Iris pigment epithelial cell (primary cell): ENCODE measurements at regions not wholly inside any gene's neighbourhood (a gene's known extent, or its start where the extent isn't known, plus 50 kb on each side); places are given as distances from the start of the nearest gene placed in this dataset.
"Not testable (repeated sequence)": the region's sequence is repeated elsewhere in the genome, so short reads cannot be mapped to it uniquely, and the experiment has no call there.

ENCODE experiments used
- DNase-seq: peaks from one replicate; pipeline ENCODE4 v3.0.0-alpha.2; 2011; ENCODE audit warnings: low read depth

GRCh38 chr13:37295573-37295972, 190.1 kb upstream of the CSNK1A1L start:
- DNase-seq: no peak

- DNase-seq: peak; percentile 36
Observed at GRCh38 chr13:37295071-37295470, 189.6 kb upstream of the CSNK1A1L start.

- no peak for DNase-seq
Observed at GRCh38 chr13:37294472-37294871, 189.0 kb upstream of the CSNK1A1L start.

- DNase-seq: no peak
Observed at GRCh38 chr13:37293295-37293694, 187.8 kb upstream of the CSNK1A1L start.

GRCh38 chr13:37290716-37291505, 185.4 kb upstream of the CSNK1A1L start:
- no peak for DNase-seq

GRCh38 chr13:37289212-37289935, 183.9 kb upstream of the CSNK1A1L start:
- DNase-seq: no peak

- DNase-seq: no peak
Observed at GRCh38 chr13:37288057-37288720, 182.7 kb upstream of the CSNK1A1L start.

- not testable (repeated sequence) for DNase-seq
Observed at GRCh38 chr13:37280231-37280630, 174.8 kb upstream of the CSNK1A1L start.

- DNase-seq: peak; percentile 28
Observed at GRCh38 chr13:37277435-37278144, 172.1 kb upstream of the CSNK1A1L start.

GRCh38 chr13:37277007-37277406, 171.5 kb upstream of the CSNK1A1L start:
- no peak for DNase-seq

GRCh38 chr13:37274569-37275497, 169.4 kb upstream of the CSNK1A1L start:
- no peak for DNase-seq

GRCh38 chr13:37273836-37274235, 168.4 kb upstream of the CSNK1A1L start:
- no peak for DNase-seq

GRCh38 chr13:37270226-37271001, 164.9 kb upstream of the CSNK1A1L start:
- no peak for DNase-seq

GRCh38 chr13:37263871-37264270, 158.4 kb upstream of the CSNK1A1L start:
- DNase-seq: no peak

GRCh38 chr13:37257706-37258105, 152.2 kb upstream of the CSNK1A1L start:
- DNase-seq: no peak

GRCh38 chr13:37257051-37257450, 151.6 kb upstream of the CSNK1A1L start:
- no peak for DNase-seq

- peak; percentile 41 for DNase-seq
Observed at GRCh38 chr13:37241786-37242185, 136.3 kb upstream of the CSNK1A1L start.

GRCh38 chr13:37230346-37230745, 124.9 kb upstream of the CSNK1A1L start:
- DNase-seq: no peak

GRCh38 chr13:37229931-37230330, 124.5 kb upstream of the CSNK1A1L start:
- DNase-seq: no peak

- peak; percentile 71 for DNase-seq
Observed at GRCh38 chr13:37226971-37227370, 121.5 kb upstream of the CSNK1A1L start.
